ENCODE measurements at regions not wholly inside any gene's neighbourhood (a gene's known extent, or its start where the extent isn't known, plus 50 kb on each side); places are given as distances from the start of the nearest gene placed in this dataset.

DNA sequence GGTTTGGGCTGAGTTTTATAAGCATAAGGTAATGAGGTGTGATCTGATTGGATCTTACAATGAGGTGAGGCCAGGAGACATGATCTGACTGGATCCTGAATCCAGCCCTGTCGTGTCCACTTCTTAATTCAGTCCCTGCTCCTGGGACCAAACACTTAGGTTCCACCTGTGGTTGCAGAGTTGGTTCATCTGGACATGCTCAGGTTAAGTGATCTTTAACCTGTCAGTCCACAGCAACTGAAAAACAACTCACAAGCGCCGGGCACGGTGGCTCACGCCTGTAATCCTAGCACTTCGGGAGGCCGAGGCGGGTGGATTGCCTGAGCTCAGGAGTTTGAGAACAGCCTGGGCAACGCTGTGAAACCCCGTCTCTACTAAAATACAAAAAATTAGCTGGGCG is 679.3 kb upstream of the ALCAM start:
- Histone ChIP-seq H3K27ac (ENCODE audit: low read length) (no peak overlapping the region), H3K9me3 (ENCODE audit: control insufficient read depth, insufficient read depth, low read depth, low read length) (no peaks in the 10 kb centered on the region), H3K4me1 (ENCODE audit: control insufficient read depth, insufficient read depth, low read length) (no peaks in the 10 kb centered on the region), H3K36me3 (ENCODE audit: control insufficient read depth, insufficient read depth, low read length) (no peaks in the 10 kb centered on the region), H3K27me3 (ENCODE audit: control insufficient read depth, insufficient read depth, low read length) (no peaks in the 10 kb centered on the region), H3K4me3 (ENCODE audit: low read depth in 2 of 2, low read length in 2 of 2) (no peak overlapping the region)
- in situ Hi-C loops (cut with HindIII; ENCODE audit: low pct_unique_long_range_greater_than_20kb, low sequenced_read_pairs): no loop called here
- ChIA-PET POLR2A (no interaction called here), CTCF (no interaction called here)
- ATAC-seq (no peak), DNase-seq (ENCODE audit: low read depth, low spot score) (no peak)
- intact Hi-C loops (cut with micrococcal nuclease; ENCODE audit: unreplicated experiment): no loop called here
- TF ChIP-seq, protein P1, sequence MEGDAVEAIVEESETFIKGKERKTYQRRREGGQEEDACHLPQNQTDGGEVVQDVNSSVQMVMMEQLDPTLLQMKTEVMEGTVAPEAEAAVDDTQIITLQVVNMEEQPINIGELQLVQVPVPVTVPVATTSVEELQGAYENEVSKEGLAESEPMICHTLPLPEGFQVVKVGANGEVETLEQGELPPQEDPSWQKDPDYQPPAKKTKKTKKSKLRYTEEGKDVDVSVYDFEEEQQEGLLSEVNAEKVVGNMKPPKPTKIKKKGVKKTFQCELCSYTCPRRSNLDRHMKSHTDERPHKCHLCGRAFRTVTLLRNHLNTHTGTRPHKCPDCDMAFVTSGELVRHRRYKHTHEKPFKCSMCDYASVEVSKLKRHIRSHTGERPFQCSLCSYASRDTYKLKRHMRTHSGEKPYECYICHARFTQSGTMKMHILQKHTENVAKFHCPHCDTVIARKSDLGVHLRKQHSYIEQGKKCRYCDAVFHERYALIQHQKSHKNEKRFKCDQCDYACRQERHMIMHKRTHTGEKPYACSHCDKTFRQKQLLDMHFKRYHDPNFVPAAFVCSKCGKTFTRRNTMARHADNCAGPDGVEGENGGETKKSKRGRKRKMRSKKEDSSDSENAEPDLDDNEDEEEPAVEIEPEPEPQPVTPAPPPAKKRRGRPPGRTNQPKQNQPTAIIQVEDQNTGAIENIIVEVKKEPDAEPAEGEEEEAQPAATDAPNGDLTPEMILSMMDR (IDR thresholded peaks at IDR 0.05): no peak
- TF ChIP-seq, protein P2, sequence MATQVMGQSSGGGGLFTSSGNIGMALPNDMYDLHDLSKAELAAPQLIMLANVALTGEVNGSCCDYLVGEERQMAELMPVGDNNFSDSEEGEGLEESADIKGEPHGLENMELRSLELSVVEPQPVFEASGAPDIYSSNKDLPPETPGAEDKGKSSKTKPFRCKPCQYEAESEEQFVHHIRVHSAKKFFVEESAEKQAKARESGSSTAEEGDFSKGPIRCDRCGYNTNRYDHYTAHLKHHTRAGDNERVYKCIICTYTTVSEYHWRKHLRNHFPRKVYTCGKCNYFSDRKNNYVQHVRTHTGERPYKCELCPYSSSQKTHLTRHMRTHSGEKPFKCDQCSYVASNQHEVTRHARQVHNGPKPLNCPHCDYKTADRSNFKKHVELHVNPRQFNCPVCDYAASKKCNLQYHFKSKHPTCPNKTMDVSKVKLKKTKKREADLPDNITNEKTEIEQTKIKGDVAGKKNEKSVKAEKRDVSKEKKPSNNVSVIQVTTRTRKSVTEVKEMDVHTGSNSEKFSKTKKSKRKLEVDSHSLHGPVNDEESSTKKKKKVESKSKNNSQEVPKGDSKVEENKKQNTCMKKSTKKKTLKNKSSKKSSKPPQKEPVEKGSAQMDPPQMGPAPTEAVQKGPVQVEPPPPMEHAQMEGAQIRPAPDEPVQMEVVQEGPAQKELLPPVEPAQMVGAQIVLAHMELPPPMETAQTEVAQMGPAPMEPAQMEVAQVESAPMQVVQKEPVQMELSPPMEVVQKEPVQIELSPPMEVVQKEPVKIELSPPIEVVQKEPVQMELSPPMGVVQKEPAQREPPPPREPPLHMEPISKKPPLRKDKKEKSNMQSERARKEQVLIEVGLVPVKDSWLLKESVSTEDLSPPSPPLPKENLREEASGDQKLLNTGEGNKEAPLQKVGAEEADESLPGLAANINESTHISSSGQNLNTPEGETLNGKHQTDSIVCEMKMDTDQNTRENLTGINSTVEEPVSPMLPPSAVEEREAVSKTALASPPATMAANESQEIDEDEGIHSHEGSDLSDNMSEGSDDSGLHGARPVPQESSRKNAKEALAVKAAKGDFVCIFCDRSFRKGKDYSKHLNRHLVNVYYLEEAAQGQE (IDR thresholded peaks at IDR 0.05; ENCODE audit: insufficient read depth in 1 of 2, low read depth in 2 of 2, low read length in 1 of 2): no peak
- TF ChIP-seq POLR2AphosphoS5 (IDR thresholded peaks at IDR 0.05; ENCODE audit: low read depth, low read length): no peak
- TF ChIP-seq SIN3A (IDR thresholded peaks at IDR 0.05; ENCODE audit: borderline replicate concordance, insufficient read depth, low read depth, low read length): no peak
- TF ChIP-seq TCF7L2 (IDR thresholded peaks at IDR 0.05; ENCODE audit: low read depth, low read length): no peak
- BruUV-seq (replicated peaks): no TSS peak

DNA sequence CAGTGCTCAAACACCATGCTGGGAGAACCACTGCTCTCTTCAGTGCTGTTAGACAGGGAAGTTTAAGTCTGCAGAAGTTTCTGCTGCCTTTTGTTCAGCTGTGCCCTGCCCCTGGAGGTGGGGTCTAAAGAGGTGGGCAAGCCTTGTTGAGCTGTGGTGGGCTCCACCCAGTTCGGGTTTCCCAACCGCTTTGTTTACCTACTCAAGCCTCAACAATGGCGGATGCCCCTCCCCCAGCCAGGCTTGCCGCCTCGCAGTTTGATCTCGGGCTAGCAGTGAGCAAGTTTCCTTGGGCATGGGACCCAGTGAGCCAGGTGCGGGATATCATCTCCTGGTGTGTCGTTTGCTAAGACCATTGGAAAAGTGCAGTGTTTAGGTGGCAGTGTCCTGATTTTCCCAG is 670.2 kb upstream of the ALCAM start:
- no TSS peak for BruUV-seq (replicated peaks)
- no peak for ATAC-seq
- intact Hi-C loops (cut with micrococcal nuclease; ENCODE audit: unreplicated experiment): no loop called here

More for the DNA sequence above, 670.2 kb upstream of the ALCAM start:
- in situ Hi-C loops (cut with HindIII; ENCODE audit: low pct_unique_long_range_greater_than_20kb, low sequenced_read_pairs): no loop called here
- DNase-seq (ENCODE audit: low read depth, low spot score): no peak
- TF ChIP-seq, protein P2 (IDR thresholded peaks at IDR 0.05; ENCODE audit: insufficient read depth in 1 of 2, low read depth in 2 of 2, low read length in 1 of 2): no peak
- no peak for TF ChIP-seq TCF7L2 (IDR thresholded peaks at IDR 0.05; ENCODE audit: low read depth, low read length)
- TF ChIP-seq POLR2AphosphoS5 (IDR thresholded peaks at IDR 0.05; ENCODE audit: low read depth, low read length): no peak
- TF ChIP-seq SIN3A (IDR thresholded peaks at IDR 0.05; ENCODE audit: borderline replicate concordance, insufficient read depth, low read depth, low read length): no peak
- TF ChIP-seq, protein P1 (IDR thresholded peaks at IDR 0.05): no peak
- Histone ChIP-seq H3K27ac (ENCODE audit: low read length) (no peak overlapping the region), H3K9me3 (ENCODE audit: control insufficient read depth, insufficient read depth, low read depth, low read length) (no peaks in the 10 kb centered on the region), H3K4me3 (ENCODE audit: low read depth in 2 of 2, low read length in 2 of 2) (no peak overlapping the region), H3K4me1 (ENCODE audit: control insufficient read depth, insufficient read depth, low read length) (no peaks in the 10 kb centered on the region), H3K27me3 (ENCODE audit: control insufficient read depth, insufficient read depth, low read length) (no peaks in the 10 kb centered on the region), H3K36me3 (ENCODE audit: control insufficient read depth, insufficient read depth, low read length) (no peaks in the 10 kb centered on the region)
- CTCF ChIA-PET: no interaction called here
- POLR2A ChIA-PET: no interaction called here
